Chondrocyte (in vitro differentiated cells): ENCODE measurements at regions not wholly inside any gene's neighbourhood (a gene's known extent, or its start where the extent isn't known, plus 50 kb on each side); places are given as distances from the start of the nearest gene placed in this dataset.
A peak's percentile ranks its signal among the peaks of the same experiment; 100 is the strongest.

Experiments used
- DNase-seq: peaks from one replicate; pipeline ENCODE4 v3.0.0; 2021; ENCODE audit warnings: mixed read lengths, low spot score
- H3K27ac Mint-ChIP-seq: one replicate; pipeline ENCODE4 v1.8.0; 2021; ENCODE audit warnings: mild to moderate bottlenecking, moderate library complexity, mixed read lengths; ENCODE audit not compliant: unreplicated experiment
- H3K27me3 Mint-ChIP-seq: 2 replicates; pipeline ENCODE4 v1.8.0; 2021; ENCODE audit warnings: low read depth, mixed read lengths
- H3K36me3 Mint-ChIP-seq: 2 replicates; pipeline ENCODE4 v1.8.0; 2021; ENCODE audit warnings: low read depth, mixed read lengths
- H3K4me1 Mint-ChIP-seq: 2 replicates; pipeline ENCODE4 v1.8.0; 2021; ENCODE audit warnings: low read depth, mild to moderate bottlenecking, mixed read lengths
- H3K4me3 Mint-ChIP-seq: one replicate; pipeline ENCODE4 v1.8.0; 2021; ENCODE audit warnings: mild to moderate bottlenecking, moderate library complexity, mixed read lengths; ENCODE audit not compliant: unreplicated experiment
- H3K9me3 Mint-ChIP-seq: 2 replicates; pipeline ENCODE4 v1.8.0; 2021; ENCODE audit warnings: low read depth, mixed read lengths
- TF ChIP-seq, protein P1 (sequence below): fragments of 200-600 bp; sonication (generic); IDR thresholded peaks from 2 replicates; pipeline ENCODE4 v1.5.0; 2021; ENCODE audit warnings: antibody characterized with exemption, mild to moderate bottlenecking, moderate library complexity

GRCh38 chr2:185374878-185375277, 363.7 kb upstream of the FSIP2 start:
- no peak for DNase-seq
- H3K9me3 Mint-ChIP-seq: peaks cover 3% of the 10 kb centered on the region
- no peak overlapping the region for H3K4me3 Mint-ChIP-seq
- no peak overlapping the region for H3K27ac Mint-ChIP-seq
- TF ChIP-seq, protein P1, sequence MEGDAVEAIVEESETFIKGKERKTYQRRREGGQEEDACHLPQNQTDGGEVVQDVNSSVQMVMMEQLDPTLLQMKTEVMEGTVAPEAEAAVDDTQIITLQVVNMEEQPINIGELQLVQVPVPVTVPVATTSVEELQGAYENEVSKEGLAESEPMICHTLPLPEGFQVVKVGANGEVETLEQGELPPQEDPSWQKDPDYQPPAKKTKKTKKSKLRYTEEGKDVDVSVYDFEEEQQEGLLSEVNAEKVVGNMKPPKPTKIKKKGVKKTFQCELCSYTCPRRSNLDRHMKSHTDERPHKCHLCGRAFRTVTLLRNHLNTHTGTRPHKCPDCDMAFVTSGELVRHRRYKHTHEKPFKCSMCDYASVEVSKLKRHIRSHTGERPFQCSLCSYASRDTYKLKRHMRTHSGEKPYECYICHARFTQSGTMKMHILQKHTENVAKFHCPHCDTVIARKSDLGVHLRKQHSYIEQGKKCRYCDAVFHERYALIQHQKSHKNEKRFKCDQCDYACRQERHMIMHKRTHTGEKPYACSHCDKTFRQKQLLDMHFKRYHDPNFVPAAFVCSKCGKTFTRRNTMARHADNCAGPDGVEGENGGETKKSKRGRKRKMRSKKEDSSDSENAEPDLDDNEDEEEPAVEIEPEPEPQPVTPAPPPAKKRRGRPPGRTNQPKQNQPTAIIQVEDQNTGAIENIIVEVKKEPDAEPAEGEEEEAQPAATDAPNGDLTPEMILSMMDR: no peak
- H3K36me3 Mint-ChIP-seq: no peaks in the 10 kb centered on the region
- H3K27me3 Mint-ChIP-seq: peaks cover 1% of the 10 kb centered on the region
- H3K4me1 Mint-ChIP-seq: no peaks in the 10 kb centered on the region

GRCh38 chr2:185375731-185376130, 362.9 kb upstream of the FSIP2 start:
- Mint-ChIP-seq H3K4me3 (no peak overlapping the region), H3K9me3 (peaks cover 3% of the 10 kb centered on the region), H3K36me3 (no peaks in the 10 kb centered on the region), H3K4me1 (no peaks in the 10 kb centered on the region), H3K27ac (no peak overlapping the region), H3K27me3 (peaks cover 1% of the 10 kb centered on the region)
- DNase-seq: no peak
- TF ChIP-seq, protein P1: no peak

- H3K4me3 Mint-ChIP-seq: no peak overlapping the region
- no peak for DNase-seq
- peaks cover 10% of the 10 kb centered on the region for H3K4me1 Mint-ChIP-seq
- no peaks in the 10 kb centered on the region for H3K27me3 Mint-ChIP-seq
- H3K36me3 Mint-ChIP-seq: no peaks in the 10 kb centered on the region
- no peaks in the 10 kb centered on the region for H3K9me3 Mint-ChIP-seq
- TF ChIP-seq, protein P1: no peak
- no peak overlapping the region for H3K27ac Mint-ChIP-seq
Measured at GRCh38 chr2:185381631-185382030, 357.0 kb upstream of the FSIP2 start.

GRCh38 chr2:185384822-185385560, 353.6 kb upstream of the FSIP2 start:
- H3K27me3 Mint-ChIP-seq: no peaks in the 10 kb centered on the region
- TF ChIP-seq, protein P1: no peak
- H3K4me3 Mint-ChIP-seq: no peak overlapping the region
- no peaks in the 10 kb centered on the region for H3K9me3 Mint-ChIP-seq
- H3K36me3 Mint-ChIP-seq: no peaks in the 10 kb centered on the region
- H3K4me1 Mint-ChIP-seq: peaks cover 10% of the 10 kb centered on the region
- DNase-seq: no peak
- peak overlapping the region; percentile 37 for H3K27ac Mint-ChIP-seq

- Mint-ChIP-seq H3K27me3 (peaks cover 4% of the 10 kb centered on the region), H3K27ac (no peak overlapping the region), H3K9me3 (no peaks in the 10 kb centered on the region), H3K4me1 (peaks cover 10% of the 10 kb centered on the region), H3K4me3 (no peak overlapping the region), H3K36me3 (no peaks in the 10 kb centered on the region)
- DNase-seq: no peak
- TF ChIP-seq, protein P1: no peak
Measured at GRCh38 chr2:185388226-185388625, 350.4 kb upstream of the FSIP2 start.
